ENCODE measurements at regions not wholly inside any gene's neighbourhood (a gene's known extent, or its start where the extent isn't known, plus 50 kb on each side); places are given as distances from the start of the nearest gene placed in this dataset.

DNA sequence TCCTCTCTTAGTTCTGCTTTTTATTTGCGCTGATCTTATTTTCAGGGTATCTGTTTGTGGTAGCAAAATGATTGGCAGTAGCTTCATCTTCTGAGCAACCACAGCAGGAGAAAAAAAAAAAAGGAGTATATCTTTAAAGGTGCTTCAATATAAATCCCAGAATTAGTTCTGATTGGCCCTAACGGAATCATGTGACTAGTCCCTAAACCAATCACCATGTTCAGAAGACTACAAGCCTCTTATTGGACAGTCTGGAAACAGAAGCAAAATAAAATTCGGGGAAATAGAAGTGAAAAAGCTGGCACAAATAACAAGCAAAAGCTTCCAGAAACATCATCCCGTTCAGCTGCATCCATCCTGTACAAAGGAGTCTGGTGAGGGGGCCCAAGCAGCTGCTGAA lies 49.9 kb upstream of the PTPRO start:
- peak; percentile 5 for DNase-seq
- in situ Hi-C loops (cut with MboI; ENCODE audit: low pct_unique_long_range_greater_than_20kb, low sequenced_read_pairs) = no loop called here

All from KBM-7 (cell line).